K562 (cell line): ENCODE measurements at regions not wholly inside any gene's neighbourhood (a gene's known extent, or its start where the extent isn't known, plus 50 kb on each side); places are given as distances from the start of the nearest gene placed in this dataset.

Experiments used
- FOSL1 ChIP-seq: fragments of 200-800 bp; sonication (Bioruptor generic); conservative IDR thresholded peaks from 2 replicates; pipeline ENCODE4 v1.6.1; 2016; ENCODE audit warnings: missing genetic modification characterization, missing compliant biosample characterization
- HIVEP1 ChIP-seq: fragments of 250-450 bp; sonication (Bioruptor Pico); IDR thresholded peaks from 2 replicates; pipeline ENCODE4 v1.4.0; 2020; ENCODE audit warnings: mild to moderate bottlenecking
- NR2C1 ChIP-seq, 2 experiments: fragments of 450-650 bp; IDR thresholded peaks; 2 replicates each; pipeline ENCODE4 v1.6.1; 2017; ENCODE audit warnings: mild to moderate bottlenecking in 2 of 2, antibody characterized with exemption in 1 of 2, inconsistent platforms in 1 of 2, missing compliant biosample characterization in 1 of 2, missing genetic modification characterization in 1 of 2
- SREBF2 ChIP-seq: sonication (generic); formaldehyde crosslinking; IDR thresholded peaks from 2 replicates; pipeline ENCODE4 v1.4.0; 2020; ENCODE audit warnings: mild to moderate bottlenecking, missing genetic modification reagents
- TFAP4 ChIP-seq: sonication (generic); formaldehyde crosslinking; IDR thresholded peaks from 2 replicates; pipeline ENCODE4 v1.8.0; 2022; ENCODE audit warnings: missing genetic modification reagents, mild to moderate bottlenecking, moderate library complexity, borderline replicate concordance
- ZNF318 ChIP-seq, 2 experiments: fragments of 450-650 bp; IDR thresholded peaks; 2 replicates each; pipeline ENCODE4 v1.6.1; 2016; ENCODE audit warnings: mild to moderate bottlenecking in 2 of 2, borderline replicate concordance in 1 of 2, low read depth in 1 of 2, moderate library complexity in 1 of 2
- ZNF431 ChIP-seq: sonication (generic); formaldehyde crosslinking; IDR thresholded peaks from 2 replicates; pipeline ENCODE4 v1.8.0; 2022; ENCODE audit warnings: mild to moderate bottlenecking, missing genetic modification reagents
- ZNF778 ChIP-seq: fragments of 450-650 bp; formaldehyde crosslinking; IDR thresholded peaks from 2 replicates; pipeline ENCODE4 v1.4.0; 2020; ENCODE audit warnings: mild to moderate bottlenecking, moderate library complexity
- TF ChIP-seq, protein P1 (sequence below), 2 experiments: fragments of 450-650 bp in 1 of 2; sonication (generic) in 1 of 2; formaldehyde crosslinking in 1 of 2; IDR thresholded peaks; 2 replicates each; pipeline versions ENCODE4 v1.7.1 to v1.9.0; 2016 to 2022; ENCODE audit warnings: inconsistent platforms in 1 of 2, mild to moderate bottlenecking in 1 of 2, missing genetic modification reagents in 1 of 2

DNA sequence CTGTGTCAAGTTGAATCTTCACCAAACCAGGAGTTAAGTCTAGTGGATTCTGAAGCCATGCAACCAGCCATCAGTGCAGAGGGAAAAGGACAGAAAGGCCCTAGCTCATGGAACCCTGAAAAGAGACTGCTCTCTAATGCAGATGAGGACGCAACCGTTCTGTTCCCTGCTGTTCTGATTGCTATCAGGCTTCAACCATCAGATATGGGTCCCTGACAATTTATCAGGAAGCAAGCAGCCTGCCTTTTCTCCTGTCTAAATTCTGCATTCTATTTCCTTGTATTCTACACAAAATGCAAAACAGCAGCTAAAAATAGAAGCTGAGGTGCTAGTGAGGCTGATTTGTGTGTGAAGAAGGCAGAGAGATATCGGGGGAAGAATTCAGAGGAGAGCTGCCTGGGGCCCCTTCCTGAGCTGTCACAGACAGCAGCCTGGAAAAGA lies 68.4 kb upstream of the RTN4 start (continued):
- TF ChIP-seq, protein P1, sequence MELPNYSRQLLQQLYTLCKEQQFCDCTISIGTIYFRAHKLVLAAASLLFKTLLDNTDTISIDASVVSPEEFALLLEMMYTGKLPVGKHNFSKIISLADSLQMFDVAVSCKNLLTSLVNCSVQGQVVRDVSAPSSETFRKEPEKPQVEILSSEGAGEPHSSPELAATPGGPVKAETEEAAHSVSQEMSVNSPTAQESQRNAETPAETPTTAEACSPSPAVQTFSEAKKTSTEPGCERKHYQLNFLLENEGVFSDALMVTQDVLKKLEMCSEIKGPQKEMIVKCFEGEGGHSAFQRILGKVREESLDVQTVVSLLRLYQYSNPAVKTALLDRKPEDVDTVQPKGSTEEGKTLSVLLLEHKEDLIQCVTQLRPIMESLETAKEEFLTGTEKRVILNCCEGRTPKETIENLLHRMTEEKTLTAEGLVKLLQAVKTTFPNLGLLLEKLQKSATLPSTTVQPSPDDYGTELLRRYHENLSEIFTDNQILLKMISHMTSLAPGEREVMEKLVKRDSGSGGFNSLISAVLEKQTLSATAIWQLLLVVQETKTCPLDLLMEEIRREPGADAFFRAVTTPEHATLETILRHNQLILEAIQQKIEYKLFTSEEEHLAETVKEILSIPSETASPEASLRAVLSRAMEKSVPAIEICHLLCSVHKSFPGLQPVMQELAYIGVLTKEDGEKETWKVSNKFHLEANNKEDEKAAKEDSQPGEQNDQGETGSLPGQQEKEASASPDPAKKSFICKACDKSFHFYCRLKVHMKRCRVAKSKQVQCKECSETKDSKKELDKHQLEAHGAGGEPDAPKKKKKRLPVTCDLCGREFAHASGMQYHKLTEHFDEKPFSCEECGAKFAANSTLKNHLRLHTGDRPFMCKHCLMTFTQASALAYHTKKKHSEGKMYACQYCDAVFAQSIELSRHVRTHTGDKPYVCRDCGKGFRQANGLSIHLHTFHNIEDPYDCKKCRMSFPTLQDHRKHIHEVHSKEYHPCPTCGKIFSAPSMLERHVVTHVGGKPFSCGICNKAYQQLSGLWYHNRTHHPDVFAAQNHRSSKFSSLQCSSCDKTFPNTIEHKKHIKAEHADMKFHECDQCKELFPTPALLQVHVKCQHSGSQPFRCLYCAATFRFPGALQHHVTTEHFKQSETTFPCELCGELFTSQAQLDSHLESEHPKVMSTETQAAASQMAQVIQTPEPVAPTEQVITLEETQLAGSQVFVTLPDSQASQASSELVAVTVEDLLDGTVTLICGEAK (IDR thresholded peaks at IDR 0.05) = no peak
- TF ChIP-seq, protein P1 (CRISPR knock-in tag; IDR thresholded peaks at IDR 0.05) = no peak
- 0 out of 2 replicates have a peak, but pooled peaks have one; percentile 38 for TF ChIP-seq HIVEP1 (CRISPR knock-in tag)
- TF ChIP-seq SREBF2 (CRISPR knock-in tag) = no peak
- TF ChIP-seq ZNF318 (IDR thresholded peaks at IDR 0.05; ENCODE audit: borderline replicate concordance in 1 of 2, low read depth in 1 of 2) = no peak
- TF ChIP-seq ZNF778 (CRISPR knock-in tag) = no peak
- TF ChIP-seq TFAP4 = no peak
- no peak for TF ChIP-seq NR2C1 (IDR thresholded peaks at IDR 0.05)
- TF ChIP-seq NR2C1 (tag; IDR thresholded peaks at IDR 0.05) = 0 out of 2 replicates have a peak, but pooled peaks have one; percentile 8
- no peak for TF ChIP-seq ZNF431 (CRISPR knock-in tag)
- TF ChIP-seq FOSL1 (tag) = peak; percentile 47; the same call in 1 of the 2 replicates
